ENCODE measurements at regions not wholly inside any gene's neighbourhood (a gene's known extent, or its start where the extent isn't known, plus 50 kb on each side); places are given as distances from the start of the nearest gene placed in this dataset.

GRCh38 chr3:18968120-18968519, 180.2 kb upstream of the KCNH8 start:
- no peak overlapping the region for H3K4me3 ChIP-seq (ENCODE audit: low read depth, low read length)
- no peak for DNase-seq (ENCODE audit: low read depth)
- TF ChIP-seq CTCF (IDR thresholded peaks at IDR 0.05; ENCODE audit: low read depth, low read length, missing control alignments) = no peak

GRCh38 chr3:18965781-18966180, 182.5 kb upstream of the KCNH8 start:
- no peak for DNase-seq (ENCODE audit: low read depth)
- TF ChIP-seq CTCF (IDR thresholded peaks at IDR 0.05; ENCODE audit: low read depth, low read length, missing control alignments) = no peak
- H3K4me3 ChIP-seq (ENCODE audit: low read depth, low read length) = no peak overlapping the region

GRCh38 chr3:18964640-18965039, 183.7 kb upstream of the KCNH8 start:
- DNase-seq (ENCODE audit: low read depth) = no peak
- no peak for TF ChIP-seq CTCF (IDR thresholded peaks at IDR 0.05; ENCODE audit: low read depth, low read length, missing control alignments)
- H3K4me3 ChIP-seq (ENCODE audit: low read depth, low read length) = no peak overlapping the region

GRCh38 chr3:18951333-18951732, 197.0 kb upstream of the KCNH8 start:
- no peak for DNase-seq (ENCODE audit: low read depth)
- no peak overlapping the region for H3K4me3 ChIP-seq (ENCODE audit: low read depth, low read length)
- TF ChIP-seq CTCF (IDR thresholded peaks at IDR 0.05; ENCODE audit: low read depth, low read length, missing control alignments) = no peak

GRCh38 chr3:18946524-18946923, 201.8 kb upstream of the KCNH8 start:
- no peak for DNase-seq (ENCODE audit: low read depth)
- TF ChIP-seq CTCF (IDR thresholded peaks at IDR 0.05; ENCODE audit: low read depth, low read length, missing control alignments) = no peak
- H3K4me3 ChIP-seq (ENCODE audit: low read depth, low read length) = no peak overlapping the region

GRCh38 chr3:18937574-18937973, 210.7 kb upstream of the KCNH8 start:
- no peak for DNase-seq (ENCODE audit: low read depth)
- TF ChIP-seq CTCF (IDR thresholded peaks at IDR 0.05; ENCODE audit: low read depth, low read length, missing control alignments) = no peak
- no peak overlapping the region for H3K4me3 ChIP-seq (ENCODE audit: low read depth, low read length)

- no peak for TF ChIP-seq CTCF (IDR thresholded peaks at IDR 0.05; ENCODE audit: low read depth, low read length, missing control alignments)
- H3K4me3 ChIP-seq (ENCODE audit: low read depth, low read length) = no peak overlapping the region
- DNase-seq (ENCODE audit: low read depth) = no peak
Measured at GRCh38 chr3:18919158-18919557, 229.2 kb upstream of the KCNH8 start.

Measured in GM12864 (cell line).